ENCODE measurements at regions not wholly inside any gene's neighbourhood (a gene's known extent, or its start where the extent isn't known, plus 50 kb on each side); places are given as distances from the start of the nearest gene placed in this dataset.

- no peak for DNase-seq
Measured at GRCh38 chr9:551986-552929, 289.2 kb upstream of the DMRT1 start.

- DNase-seq, result no peak
Measured at GRCh38 chr9:555493-555892, 286.0 kb upstream of the DMRT1 start.

- DNase-seq, result no peak
Measured at GRCh38 chr9:556199-556598, 285.3 kb upstream of the DMRT1 start.

DNA sequence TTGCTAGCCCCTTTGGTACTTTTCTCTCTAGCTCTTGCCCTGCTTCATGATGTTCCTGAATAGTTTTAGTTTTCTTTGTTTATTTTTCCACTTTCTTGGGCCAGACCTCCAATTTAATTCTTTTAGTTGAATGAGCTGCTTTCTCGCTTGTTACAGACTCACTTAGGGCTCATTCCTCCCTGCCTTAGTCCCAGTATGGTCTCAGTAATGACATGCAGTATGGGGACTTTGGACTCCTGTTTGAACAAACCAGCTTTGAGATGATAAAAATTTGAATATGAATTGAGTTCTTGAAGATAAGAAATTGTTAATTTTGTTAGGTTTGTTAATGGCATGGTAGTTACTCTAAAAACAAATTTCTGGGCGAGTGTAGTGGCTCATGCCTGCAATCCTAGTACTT is 284.8 kb upstream of the DMRT1 start:
- DNase-seq, result no peak

DNA sequence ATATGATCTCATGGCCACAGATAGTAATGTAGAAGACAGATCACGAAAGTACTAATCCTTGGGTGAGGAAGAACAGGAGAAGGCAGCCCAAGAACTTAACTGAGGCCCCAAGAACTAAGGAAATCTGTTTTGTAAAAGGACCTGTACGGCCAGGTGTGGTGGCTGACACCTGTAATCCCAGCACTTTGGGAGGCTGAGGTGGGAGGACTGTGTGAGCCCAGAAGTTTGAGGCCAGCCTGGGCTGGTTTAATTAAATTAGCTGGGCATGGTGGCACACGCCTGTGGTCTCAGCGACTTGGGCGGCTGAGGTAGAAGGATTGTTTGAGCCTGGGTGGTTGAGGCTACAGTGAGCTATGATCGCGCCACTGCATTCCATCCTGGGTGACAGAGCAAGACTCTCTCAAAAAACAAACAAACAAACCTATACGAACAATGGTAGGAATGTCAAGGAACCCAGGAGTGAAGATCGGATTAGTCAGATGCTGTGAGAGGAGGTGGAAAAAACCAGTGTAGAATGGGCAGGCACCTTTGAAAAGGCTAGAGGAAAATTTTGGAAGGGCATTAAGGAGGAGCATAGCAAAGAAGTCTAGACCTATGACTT is 283.8 kb upstream of the DMRT1 start:
- DNase-seq, result no peak

- DNase-seq, result no peak
Measured at GRCh38 chr9:561427-561826, 280.1 kb upstream of the DMRT1 start.

- no peak for DNase-seq
Measured at GRCh38 chr9:563200-563599, 278.3 kb upstream of the DMRT1 start.

GRCh38 chr9:565528-565927 is 276.0 kb upstream of the DMRT1 start:
- DNase-seq, result no peak

- no peak for DNase-seq
Measured at GRCh38 chr9:567128-567746, 274.3 kb upstream of the DMRT1 start.

GRCh38 chr9:567747-568305 is 273.7 kb upstream of the DMRT1 start:
- DNase-seq, result no peak

DNA sequence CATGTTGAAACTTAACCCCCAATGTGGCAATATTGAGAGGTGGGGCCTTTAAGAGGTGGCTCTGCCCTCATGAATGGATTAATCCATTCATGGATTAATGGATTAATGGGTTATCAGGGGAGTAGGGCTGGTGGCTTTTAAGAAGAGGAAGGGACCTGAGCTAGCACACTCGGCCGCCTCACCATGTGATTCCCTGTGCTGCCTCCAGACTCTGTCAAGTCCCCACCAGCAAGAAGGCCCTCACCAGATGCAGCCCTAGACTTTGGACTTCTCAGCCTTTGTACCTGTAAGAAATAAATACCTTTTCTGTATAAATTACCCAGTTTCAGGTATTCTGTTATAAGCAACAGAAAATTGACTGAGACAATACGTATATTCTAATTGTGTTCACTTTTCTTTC is 272.2 kb upstream of the DMRT1 start:
- no peak for DNase-seq

DNA sequence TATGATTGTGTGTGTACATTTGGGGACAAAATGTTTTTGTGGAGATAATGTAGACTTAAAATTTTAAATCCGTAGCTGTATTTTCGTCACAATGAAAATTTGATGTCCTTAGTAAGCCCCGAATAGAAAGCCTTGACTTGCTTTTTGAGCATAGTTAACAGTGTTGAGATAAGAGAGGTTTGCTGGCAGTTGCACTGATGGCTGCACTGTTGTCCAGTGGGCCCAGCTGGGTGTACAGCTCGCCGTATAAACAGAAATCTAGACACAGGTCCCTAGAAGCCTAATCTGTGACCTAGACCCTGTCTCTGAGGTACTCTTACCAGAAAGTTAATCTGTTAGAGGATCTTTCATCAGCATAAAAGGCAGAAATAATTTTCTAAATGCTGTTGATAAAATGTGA is 271.3 kb upstream of the DMRT1 start:
- no peak for DNase-seq

DNA sequence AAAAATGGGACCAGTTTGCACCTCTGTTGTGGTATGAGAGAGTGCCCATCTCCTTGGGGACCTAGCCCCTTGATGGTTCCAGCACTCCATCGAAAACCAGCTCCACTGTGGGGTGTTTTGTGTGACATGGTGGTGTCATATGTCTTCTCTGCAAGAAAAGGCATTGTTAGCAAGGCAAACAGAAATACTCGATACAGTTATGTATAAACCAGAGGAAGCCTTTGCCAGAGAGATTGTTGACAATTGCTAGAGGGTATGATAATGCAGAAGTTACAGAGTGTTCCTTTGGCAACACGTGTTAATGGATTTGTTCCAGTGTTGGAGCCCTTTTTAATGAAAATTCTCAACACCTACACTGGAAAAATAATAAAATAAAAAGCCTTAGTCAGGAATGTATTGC is 270.4 kb upstream of the DMRT1 start:
- DNase-seq, result no peak

- DNase-seq, result no peak
Measured at GRCh38 chr9:571741-572140, 269.8 kb upstream of the DMRT1 start.

GRCh38 chr9:573691-574410 is 267.6 kb upstream of the DMRT1 start:
- DNase-seq, result no peak

DNA sequence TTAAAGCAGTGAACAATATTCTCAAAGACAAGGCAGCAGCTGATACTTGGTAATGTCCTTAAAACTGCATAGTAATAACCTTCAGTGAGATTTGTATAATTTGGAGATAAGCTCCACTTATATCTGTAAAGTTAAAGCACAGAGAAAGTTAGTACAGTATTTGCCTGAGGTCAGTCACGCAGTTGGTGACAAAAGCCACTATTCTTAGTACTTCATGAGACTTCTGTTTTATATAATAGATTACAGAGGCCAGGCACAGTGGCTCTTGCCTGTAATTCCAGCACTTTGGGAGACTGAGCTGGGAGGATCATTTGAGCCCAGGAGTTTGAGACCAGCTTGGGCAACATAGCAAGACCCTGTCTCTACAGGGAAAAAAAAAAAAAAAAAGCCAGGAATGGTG is 266.4 kb upstream of the DMRT1 start:
- no peak for DNase-seq

DNA sequence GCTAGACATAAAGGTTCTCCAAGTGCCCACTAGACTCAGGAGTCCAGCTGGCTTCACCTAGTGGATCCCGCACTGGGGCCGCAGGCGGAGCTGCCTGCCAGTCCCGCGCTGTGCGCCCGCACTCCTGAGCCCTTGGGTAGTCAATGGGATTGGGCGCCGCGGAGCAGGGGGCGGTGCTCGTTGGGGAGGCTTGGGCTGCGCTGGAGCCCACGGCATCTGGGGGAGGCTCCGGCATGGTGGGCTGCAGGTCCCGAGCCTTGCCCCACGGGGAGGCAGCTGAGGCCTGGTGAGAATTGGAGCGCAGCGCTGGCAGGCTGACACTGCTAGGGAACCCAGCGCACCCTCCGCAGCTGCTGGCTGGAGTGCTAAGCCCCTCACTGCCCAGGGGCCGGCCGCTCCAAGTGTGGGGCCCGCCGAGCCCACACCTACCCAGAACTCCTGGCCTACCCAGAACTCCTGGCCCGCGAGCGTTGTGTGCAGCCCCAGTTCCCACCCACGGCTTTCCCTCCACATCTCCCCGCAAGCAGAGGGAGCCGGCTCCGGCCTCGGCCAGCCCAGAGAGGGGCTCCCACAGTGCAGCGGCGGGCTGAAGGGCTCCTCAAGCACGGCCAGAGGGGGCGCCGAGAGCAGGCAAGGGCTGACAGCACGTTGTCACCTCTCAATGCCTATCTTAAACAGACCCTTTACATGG is 260.7 kb upstream of the DMRT1 start:
- no peak for DNase-seq

GRCh38 chr9:581673-582497 is 259.6 kb upstream of the DMRT1 start:
- no peak for DNase-seq

DNA sequence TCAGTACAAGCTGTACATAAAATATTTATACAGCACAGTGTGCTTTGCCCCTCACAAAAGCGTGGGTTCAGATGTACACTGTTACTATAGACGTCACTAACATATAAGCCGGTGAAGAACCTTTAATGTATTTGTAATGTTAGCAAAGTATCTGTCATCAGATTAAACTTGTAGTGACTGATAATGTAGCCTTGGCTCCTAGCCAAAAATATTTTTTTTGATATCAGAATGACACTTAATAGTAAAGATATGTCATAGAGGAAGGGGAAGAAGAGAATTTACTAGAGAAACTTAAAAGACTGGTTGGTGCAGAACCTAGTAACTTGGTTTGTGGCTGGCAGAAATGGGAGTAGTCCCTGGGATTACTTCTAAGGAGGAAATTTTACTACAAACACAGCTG is 258.7 kb upstream of the DMRT1 start:
- DNase-seq, result no peak

- DNase-seq, result no peak
Measured at GRCh38 chr9:587527-587926, 254.0 kb upstream of the DMRT1 start.

GRCh38 chr9:588981-589380 is 252.5 kb upstream of the DMRT1 start:
- DNase-seq, result no peak

GRCh38 chr9:589723-590122 is 251.8 kb upstream of the DMRT1 start:
- no peak for DNase-seq

All from CD4-positive, alpha-beta T cell treated with Interleukin-12 subunit alpha and Interleukin-12 subunit beta, for 1 hour (primary cell).